SK-N-SH (cell line): ENCODE measurements at regions not wholly inside any gene's neighbourhood (a gene's known extent, or its start where the extent isn't known, plus 50 kb on each side); places are given as distances from the start of the nearest gene placed in this dataset.

Experiments
- GABPA ChIP-seq: IDR thresholded peaks from 2 replicates; pipeline ENCODE4 v1.4.0; 2012; ENCODE audit warnings: low read depth, mild to moderate bottlenecking
- MEF2A ChIP-seq: IDR thresholded peaks from 2 replicates; pipeline ENCODE4 v1.4.0; 2012; ENCODE audit warnings: low read depth, borderline replicate concordance
- SIN3A ChIP-seq: IDR thresholded peaks from 2 replicates; pipeline ENCODE4 v1.6.1; 2012; ENCODE audit warnings: low read depth, mild to moderate bottlenecking, low read length, moderate library complexity, borderline replicate concordance
- TAF1 ChIP-seq: IDR thresholded peaks from 2 replicates; pipeline ENCODE4 v1.6.1; 2012; ENCODE audit warnings: low read depth, mild to moderate bottlenecking, low read length, moderate library complexity, borderline replicate concordance
- YY1 ChIP-seq: IDR thresholded peaks from 2 replicates; pipeline ENCODE4 v1.4.0; 2012; ENCODE audit warnings: low read depth, mild to moderate bottlenecking
- TF ChIP-seq, protein P1 (sequence below): fragments of 200-600 bp; sonication (generic); IDR thresholded peaks from 2 replicates; pipeline ENCODE4 v1.6.1; 2017; ENCODE audit warnings: antibody characterized with exemption, mild to moderate bottlenecking, moderate library complexity
- TF ChIP-seq, protein P2 (sequence below): fragments of 150-350 bp; IDR thresholded peaks from 2 replicates; pipeline ENCODE4 v1.6.1; 2017; ENCODE audit warnings: antibody characterized with exemption, low read length, low read depth, borderline replicate concordance

DNA sequence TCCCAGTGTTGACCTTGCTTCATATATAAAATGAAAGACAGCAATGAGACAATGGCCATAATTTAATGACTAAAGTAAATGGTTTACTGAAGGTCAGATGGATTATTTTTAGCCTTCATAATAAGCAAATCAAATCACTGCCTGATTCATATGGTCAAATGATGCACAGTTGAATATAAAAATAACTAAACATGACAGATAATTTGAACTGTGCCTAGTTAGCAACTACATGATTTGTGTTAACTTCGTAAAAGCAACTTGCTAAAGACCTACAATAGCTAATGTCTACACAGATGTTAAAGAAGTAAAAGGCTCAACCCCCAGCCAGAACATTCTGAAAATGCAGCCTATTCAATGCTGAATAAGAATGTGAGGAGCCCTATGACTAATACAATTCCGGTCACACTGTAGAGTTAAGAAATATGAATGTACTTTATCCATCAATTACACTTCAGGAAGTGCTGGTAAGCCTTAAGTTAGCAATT, 590.8 kb upstream of the CDH2 start:
- TF ChIP-seq TAF1 (no peak), YY1 (no peak), SIN3A (no peak), GABPA (no peak), MEF2A (peak; percentile 74; the same call in 1 of the 2 replicates)
- TF ChIP-seq, protein P1, sequence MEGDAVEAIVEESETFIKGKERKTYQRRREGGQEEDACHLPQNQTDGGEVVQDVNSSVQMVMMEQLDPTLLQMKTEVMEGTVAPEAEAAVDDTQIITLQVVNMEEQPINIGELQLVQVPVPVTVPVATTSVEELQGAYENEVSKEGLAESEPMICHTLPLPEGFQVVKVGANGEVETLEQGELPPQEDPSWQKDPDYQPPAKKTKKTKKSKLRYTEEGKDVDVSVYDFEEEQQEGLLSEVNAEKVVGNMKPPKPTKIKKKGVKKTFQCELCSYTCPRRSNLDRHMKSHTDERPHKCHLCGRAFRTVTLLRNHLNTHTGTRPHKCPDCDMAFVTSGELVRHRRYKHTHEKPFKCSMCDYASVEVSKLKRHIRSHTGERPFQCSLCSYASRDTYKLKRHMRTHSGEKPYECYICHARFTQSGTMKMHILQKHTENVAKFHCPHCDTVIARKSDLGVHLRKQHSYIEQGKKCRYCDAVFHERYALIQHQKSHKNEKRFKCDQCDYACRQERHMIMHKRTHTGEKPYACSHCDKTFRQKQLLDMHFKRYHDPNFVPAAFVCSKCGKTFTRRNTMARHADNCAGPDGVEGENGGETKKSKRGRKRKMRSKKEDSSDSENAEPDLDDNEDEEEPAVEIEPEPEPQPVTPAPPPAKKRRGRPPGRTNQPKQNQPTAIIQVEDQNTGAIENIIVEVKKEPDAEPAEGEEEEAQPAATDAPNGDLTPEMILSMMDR, result no peak
- TF ChIP-seq, protein P2, sequence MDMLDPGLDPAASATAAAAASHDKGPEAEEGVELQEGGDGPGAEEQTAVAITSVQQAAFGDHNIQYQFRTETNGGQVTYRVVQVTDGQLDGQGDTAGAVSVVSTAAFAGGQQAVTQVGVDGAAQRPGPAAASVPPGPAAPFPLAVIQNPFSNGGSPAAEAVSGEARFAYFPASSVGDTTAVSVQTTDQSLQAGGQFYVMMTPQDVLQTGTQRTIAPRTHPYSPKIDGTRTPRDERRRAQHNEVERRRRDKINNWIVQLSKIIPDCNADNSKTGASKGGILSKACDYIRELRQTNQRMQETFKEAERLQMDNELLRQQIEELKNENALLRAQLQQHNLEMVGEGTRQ, result no peak
